ENCODE measurements at regions not wholly inside any gene's neighbourhood (a gene's known extent, or its start where the extent isn't known, plus 50 kb on each side); places are given as distances from the start of the nearest gene placed in this dataset.

- TF ChIP-seq DZIP1 (CRISPR knock-in tag; IDR thresholded peaks at IDR 0.05) = no peak
- no peak for TF ChIP-seq IKZF1 (IDR thresholded peaks at IDR 0.05)
- TF ChIP-seq BRCA1 (CRISPR knock-in tag; IDR thresholded peaks at IDR 0.05) = no peak
- no peak for TF ChIP-seq ZBTB2 (CRISPR knock-in tag; IDR thresholded peaks at IDR 0.05; ENCODE audit: low read depth)
- TF ChIP-seq FOXO1 (CRISPR knock-in tag; IDR thresholded peaks at IDR 0.05) = no peak
Measured at GRCh38 chr2:220619525-220620220, 952.4 kb downstream of the EPHA4 start (continued).

GRCh38 chr2:220626603-220627002, 945.5 kb downstream of the EPHA4 start:
- H2AFZ ChIP-seq (ENCODE audit: low read length) = no peak overlapping the region
- no peaks in the 10 kb centered on the region for H3K4me1 ChIP-seq (ENCODE audit: insufficient read depth, low read length)
- H3K4me2 ChIP-seq (ENCODE audit: low read depth, low read length) = no peak overlapping the region
- FAIRE-seq = no peak
- no peaks in the 10 kb centered on the region for H3K36me3 ChIP-seq (replicated peaks in 1 of 2; ENCODE audit: control insufficient read depth in 1 of 2, insufficient read depth in 2 of 2, low read length in 2 of 2)
- no peaks in the 10 kb centered on the region for H3K9me3 ChIP-seq (ENCODE audit: low read length)
- no peaks in the 10 kb centered on the region for H3K79me2 ChIP-seq (ENCODE audit: insufficient read depth, low read length)
- POLR2A ChIA-PET = no interaction called here
- H3K4me3 ChIP-seq (replicated peaks in 1 of 3; ENCODE audit: insufficient read depth in 1 of 3, low read depth in 2 of 3, low read length in 3 of 3) = no peak overlapping the region
- H4K20me1 ChIP-seq (ENCODE audit: insufficient read depth, low read length) = no peaks in the 10 kb centered on the region
- WGBS (ENCODE audit: low lambda C conversion rate) = 0% methylated on average over 3 of the region's 3 CpGs
- H3K27me3 ChIP-seq (ENCODE audit: control insufficient read depth in 1 of 2, insufficient read depth in 2 of 2, low read length in 2 of 2) = no peaks in the 10 kb centered on the region
- in situ Hi-C loops (cut with HindIII; ENCODE audit: extremely low pct_ligation_motif_present, low pct_unique_long_range_greater_than_20kb) (no loop called here), intact Hi-C loops (cut with micrococcal nuclease; ENCODE audit: unreplicated experiment) (no loop called here)
- BruUV-seq (replicated peaks) = no TSS peak
- ATAC-seq = no peak
- H3K27ac ChIP-seq (ENCODE audit: extremely low read length, insufficient read depth, low read length) = no peak overlapping the region
- CTCF ChIA-PET (ENCODE audit: low intra/inter-chr PET ratio, low total read pairs) = no interaction called here
- no peak overlapping the region for H3K9ac ChIP-seq (ENCODE audit: insufficient read depth, low read depth, low read length)
- no peak for DNase-seq (ENCODE audit: low spot score)
- TF ChIP-seq SP140L (CRISPR knock-in tag; IDR thresholded peaks at IDR 0.05; ENCODE audit: borderline replicate concordance) (no peak), ZHX1 (CRISPR knock-in tag; IDR thresholded peaks at IDR 0.05; ENCODE audit: low read depth) (no peak), HNF1B (CRISPR knock-in tag; IDR thresholded peaks at IDR 0.05) (no peak), TIGD3 (CRISPR knock-in tag; IDR thresholded peaks at IDR 0.05; ENCODE audit: borderline replicate concordance) (no peak), ZNF30 (CRISPR knock-in tag; IDR thresholded peaks at IDR 0.05) (no peak), ZBTB34 (CRISPR knock-in tag; IDR thresholded peaks at IDR 0.05) (no peak)
